Neural cell (in vitro differentiated cells): ENCODE measurements at regions not wholly inside any gene's neighbourhood (a gene's known extent, or its start where the extent isn't known, plus 50 kb on each side); places are given as distances from the start of the nearest gene placed in this dataset.
"Not testable (repeated sequence)": the region's sequence is repeated elsewhere in the genome, so short reads cannot be mapped to it uniquely, and the experiment has no call there.

Experiments used
- H2AFZ ChIP-seq: fragments of 200-600, 300-800 bp; sonication (generic), shearing (Covaris generic); 2 replicates; pipeline ENCODE4 v1.6.0; 2014; ENCODE audit warnings: low read depth, mild to moderate bottlenecking, antibody characterized with exemption, low read length, moderate library complexity
- H3F3A ChIP-seq: fragments of 200-600 bp; shearing (Covaris generic); 2 replicates; pipeline ENCODE4 v1.6.1; 2016; ENCODE audit warnings: mild to moderate bottlenecking, moderate library complexity, mixed read lengths, antibody characterized with exemption, low read length; ENCODE audit not compliant: insufficient read depth, poor library complexity, severe bottlenecking
- H3K27ac ChIP-seq: fragments of 200-600, 300-800 bp; sonication (generic), shearing (Covaris generic); 2 replicates; pipeline ENCODE4 v1.5.1; 2014; ENCODE audit warnings: mild to moderate bottlenecking, low read length, moderate library complexity
- H3K27me3 ChIP-seq: fragments of 300-800, 200-600 bp; sonication (generic), shearing (Covaris generic); 2 replicates; pipeline ENCODE4 v1.6.0; 2014; ENCODE audit warnings: mild to moderate bottlenecking, low read depth, low read length, moderate library complexity; ENCODE audit not compliant: insufficient read depth
- H3K36me3 ChIP-seq: fragments of 300-800, 200-600 bp; sonication (generic), shearing (Covaris generic); 2 replicates; pipeline ENCODE4 v1.5.1; 2014; ENCODE audit warnings: mild to moderate bottlenecking, antibody characterized with exemption, low read length, moderate library complexity; ENCODE audit not compliant: insufficient read depth
- H3K4me2 ChIP-seq: fragments of 300-800, 200-600 bp; sonication (generic), shearing (Covaris generic); 2 replicates; pipeline ENCODE4 v1.6.0; 2014; ENCODE audit warnings: mild to moderate bottlenecking, low read length
- H3K4me3 ChIP-seq: fragments of 300-800, 200-600 bp; sonication (generic), shearing (Covaris generic); 2 replicates; pipeline ENCODE4 v1.5.1; 2014; ENCODE audit warnings: mild to moderate bottlenecking, low read length, moderate library complexity
- H3K79me2 ChIP-seq: fragments of 200-600 bp; shearing (Covaris generic); replicated peaks from 2 replicates; pipeline ENCODE4 v1.6.0; 2014; ENCODE audit warnings: mild to moderate bottlenecking, low read length, moderate library complexity; ENCODE audit not compliant: insufficient read depth
- H3K9ac ChIP-seq: fragments of 300-800, 200-600 bp; sonication (generic), shearing (Covaris generic); 2 replicates; pipeline ENCODE4 v1.6.1; 2016; ENCODE audit warnings: mild to moderate bottlenecking, low read length, mixed read lengths
- H3K9me2 ChIP-seq: fragments of 200-600 bp; shearing (Covaris generic); 2 replicates; pipeline ENCODE4 v1.6.1; 2016; ENCODE audit warnings: mild to moderate bottlenecking, low read length, mixed read lengths; ENCODE audit not compliant: insufficient read depth
- H3K9me3 ChIP-seq: fragments of 200-600, 300-800 bp; sonication (generic), shearing (Covaris generic); 2 replicates; pipeline ENCODE4 v1.6.1; 2016; ENCODE audit warnings: mild to moderate bottlenecking, mixed run types, low read length, moderate library complexity, mixed read lengths
- H4K20me1 ChIP-seq: fragments of 200-600 bp; shearing (Covaris generic); 2 replicates; pipeline ENCODE4 v1.6.1; 2016; ENCODE audit warnings: mild to moderate bottlenecking, mixed run types; ENCODE audit not compliant: insufficient read depth
- EP300 ChIP-seq: fragments of 450-650 bp; conservative IDR thresholded peaks from 2 replicates; pipeline ENCODE4 v1.6.1; 2014; ENCODE audit warnings: antibody characterized with exemption, mild to moderate bottlenecking, moderate library complexity; ENCODE audit not compliant: poor library complexity, severe bottlenecking
- EZH2 ChIP-seq: fragments of 200-600, 300-800 bp; shearing (Covaris generic), sonication (generic); IDR thresholded peaks from 2 replicates; pipeline ENCODE4 v1.6.1; 2014; ENCODE audit warnings: antibody characterized with exemption, low read length, borderline replicate concordance, mild to moderate bottlenecking; ENCODE audit not compliant: insufficient read depth, poor library complexity, severe bottlenecking
- MXI1 ChIP-seq: fragments of 450-650 bp; conservative IDR thresholded peaks from 2 replicates; pipeline ENCODE4 v1.6.1; 2014; ENCODE audit warnings: antibody characterized with exemption, mild to moderate bottlenecking; ENCODE audit not compliant: poor library complexity, severe bottlenecking
- POLR2AphosphoS5 ChIP-seq: IDR thresholded peaks from 2 replicates; pipeline ENCODE4 v1.6.1; 2012
- RAD21 ChIP-seq: fragments of 450-650 bp; conservative IDR thresholded peaks from 2 replicates; pipeline ENCODE4 v1.6.1; 2014; ENCODE audit warnings: antibody characterized with exemption, mild to moderate bottlenecking, moderate library complexity
- SMC3 ChIP-seq: fragments of 450-650 bp; conservative IDR thresholded peaks from 2 replicates; pipeline ENCODE4 v1.6.1; 2014; ENCODE audit warnings: antibody characterized with exemption, mild to moderate bottlenecking, moderate library complexity; ENCODE audit not compliant: poor library complexity
- TAF1 ChIP-seq: IDR thresholded peaks from 2 replicates; pipeline ENCODE4 v1.6.1; 2012; ENCODE audit warnings: low read depth
- TF ChIP-seq, protein P1 (sequence below): fragments of 450-650 bp; IDR thresholded peaks from 2 replicates; pipeline ENCODE4 v1.5.1; 2014; ENCODE audit warnings: antibody characterized with exemption, mild to moderate bottlenecking, moderate library complexity; ENCODE audit not compliant: poor library complexity, severe bottlenecking
- TF ChIP-seq, protein P2 (sequence below): IDR thresholded peaks from 2 replicates; pipeline ENCODE4 v1.6.1; 2012; ENCODE audit warnings: borderline replicate concordance

DNA sequence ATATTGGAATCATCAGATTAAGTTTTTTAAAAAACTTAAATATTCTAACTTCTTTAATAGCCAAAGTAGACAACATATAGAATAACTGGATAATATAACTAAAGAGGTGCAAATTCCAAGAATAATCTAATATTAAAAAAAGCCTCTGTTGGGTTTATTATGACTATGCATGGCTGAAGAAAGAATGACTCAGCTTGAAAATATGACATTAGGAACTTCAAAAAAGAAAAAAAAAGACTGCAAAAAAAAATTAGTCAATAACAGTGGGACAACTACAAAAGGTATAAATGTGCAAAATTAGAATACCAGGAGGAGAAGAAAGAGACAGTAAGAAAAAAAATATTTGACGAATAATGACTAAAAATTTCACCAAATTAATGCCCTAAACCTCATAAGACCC is 1178.0 kb downstream of the JRKL start:
- H3K4me3 ChIP-seq = no peak overlapping the region
- H3K79me2 ChIP-seq = no peaks in the 10 kb centered on the region
- H2AFZ ChIP-seq = no peak overlapping the region
- no peaks in the 10 kb centered on the region for H3F3A ChIP-seq
- no peak overlapping the region for H3K27ac ChIP-seq
- H3K36me3 ChIP-seq = no peaks in the 10 kb centered on the region
- no peak overlapping the region for H3K9ac ChIP-seq
- no peak overlapping the region for H3K4me2 ChIP-seq
- no peaks in the 10 kb centered on the region for H4K20me1 ChIP-seq
- TF ChIP-seq POLR2AphosphoS5 (no peak), SMC3 (no peak), EZH2 (no peak), EP300 (no peak), MXI1 (no peak), TAF1 (no peak), RAD21 (no peak)
- TF ChIP-seq, protein P1, sequence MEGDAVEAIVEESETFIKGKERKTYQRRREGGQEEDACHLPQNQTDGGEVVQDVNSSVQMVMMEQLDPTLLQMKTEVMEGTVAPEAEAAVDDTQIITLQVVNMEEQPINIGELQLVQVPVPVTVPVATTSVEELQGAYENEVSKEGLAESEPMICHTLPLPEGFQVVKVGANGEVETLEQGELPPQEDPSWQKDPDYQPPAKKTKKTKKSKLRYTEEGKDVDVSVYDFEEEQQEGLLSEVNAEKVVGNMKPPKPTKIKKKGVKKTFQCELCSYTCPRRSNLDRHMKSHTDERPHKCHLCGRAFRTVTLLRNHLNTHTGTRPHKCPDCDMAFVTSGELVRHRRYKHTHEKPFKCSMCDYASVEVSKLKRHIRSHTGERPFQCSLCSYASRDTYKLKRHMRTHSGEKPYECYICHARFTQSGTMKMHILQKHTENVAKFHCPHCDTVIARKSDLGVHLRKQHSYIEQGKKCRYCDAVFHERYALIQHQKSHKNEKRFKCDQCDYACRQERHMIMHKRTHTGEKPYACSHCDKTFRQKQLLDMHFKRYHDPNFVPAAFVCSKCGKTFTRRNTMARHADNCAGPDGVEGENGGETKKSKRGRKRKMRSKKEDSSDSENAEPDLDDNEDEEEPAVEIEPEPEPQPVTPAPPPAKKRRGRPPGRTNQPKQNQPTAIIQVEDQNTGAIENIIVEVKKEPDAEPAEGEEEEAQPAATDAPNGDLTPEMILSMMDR = no peak
- TF ChIP-seq, protein P2, sequence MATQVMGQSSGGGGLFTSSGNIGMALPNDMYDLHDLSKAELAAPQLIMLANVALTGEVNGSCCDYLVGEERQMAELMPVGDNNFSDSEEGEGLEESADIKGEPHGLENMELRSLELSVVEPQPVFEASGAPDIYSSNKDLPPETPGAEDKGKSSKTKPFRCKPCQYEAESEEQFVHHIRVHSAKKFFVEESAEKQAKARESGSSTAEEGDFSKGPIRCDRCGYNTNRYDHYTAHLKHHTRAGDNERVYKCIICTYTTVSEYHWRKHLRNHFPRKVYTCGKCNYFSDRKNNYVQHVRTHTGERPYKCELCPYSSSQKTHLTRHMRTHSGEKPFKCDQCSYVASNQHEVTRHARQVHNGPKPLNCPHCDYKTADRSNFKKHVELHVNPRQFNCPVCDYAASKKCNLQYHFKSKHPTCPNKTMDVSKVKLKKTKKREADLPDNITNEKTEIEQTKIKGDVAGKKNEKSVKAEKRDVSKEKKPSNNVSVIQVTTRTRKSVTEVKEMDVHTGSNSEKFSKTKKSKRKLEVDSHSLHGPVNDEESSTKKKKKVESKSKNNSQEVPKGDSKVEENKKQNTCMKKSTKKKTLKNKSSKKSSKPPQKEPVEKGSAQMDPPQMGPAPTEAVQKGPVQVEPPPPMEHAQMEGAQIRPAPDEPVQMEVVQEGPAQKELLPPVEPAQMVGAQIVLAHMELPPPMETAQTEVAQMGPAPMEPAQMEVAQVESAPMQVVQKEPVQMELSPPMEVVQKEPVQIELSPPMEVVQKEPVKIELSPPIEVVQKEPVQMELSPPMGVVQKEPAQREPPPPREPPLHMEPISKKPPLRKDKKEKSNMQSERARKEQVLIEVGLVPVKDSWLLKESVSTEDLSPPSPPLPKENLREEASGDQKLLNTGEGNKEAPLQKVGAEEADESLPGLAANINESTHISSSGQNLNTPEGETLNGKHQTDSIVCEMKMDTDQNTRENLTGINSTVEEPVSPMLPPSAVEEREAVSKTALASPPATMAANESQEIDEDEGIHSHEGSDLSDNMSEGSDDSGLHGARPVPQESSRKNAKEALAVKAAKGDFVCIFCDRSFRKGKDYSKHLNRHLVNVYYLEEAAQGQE = no peak
- no peaks in the 10 kb centered on the region for H3K27me3 ChIP-seq
- H3K9me2 ChIP-seq = no peaks in the 10 kb centered on the region
- H3K9me3 ChIP-seq = no peaks in the 10 kb centered on the region

DNA sequence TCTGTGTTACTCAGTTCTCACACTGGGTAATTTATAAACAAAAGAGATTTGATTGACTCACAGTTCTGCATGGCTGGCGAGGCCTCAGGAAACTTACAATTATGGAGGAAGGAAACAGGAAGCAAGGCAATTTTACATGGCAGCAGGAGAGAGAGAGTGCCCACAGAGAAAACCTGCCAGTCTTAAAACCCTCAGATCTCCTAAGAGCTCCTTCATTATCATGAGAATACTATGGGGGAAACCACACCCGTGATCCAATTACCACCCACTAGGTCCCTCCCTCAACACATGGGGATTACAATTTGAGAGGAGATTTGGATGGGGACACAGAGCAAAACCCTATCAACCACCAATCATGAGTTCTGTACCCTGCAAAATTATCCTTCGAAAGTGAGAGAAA is 1180.8 kb downstream of the JRKL start:
- H3K9me2 ChIP-seq = no peaks in the 10 kb centered on the region
- no peak overlapping the region for H3K27ac ChIP-seq
- H3K36me3 ChIP-seq = no peaks in the 10 kb centered on the region
- no peak for TF ChIP-seq RAD21
- TF ChIP-seq, protein P1 = no peak
- no peak for TF ChIP-seq TAF1
- no peak for TF ChIP-seq EP300
- no peak for TF ChIP-seq MXI1
- TF ChIP-seq, protein P2 = no peak
- TF ChIP-seq EZH2 = no peak
- TF ChIP-seq SMC3 = no peak
- no peak for TF ChIP-seq POLR2AphosphoS5
- H4K20me1 ChIP-seq = no peaks in the 10 kb centered on the region
- H3K4me3 ChIP-seq = no peak overlapping the region
- H3F3A ChIP-seq = no peaks in the 10 kb centered on the region
- no peaks in the 10 kb centered on the region for H3K27me3 ChIP-seq
- H3K9me3 ChIP-seq = no peaks in the 10 kb centered on the region
- H3K79me2 ChIP-seq = no peaks in the 10 kb centered on the region
- H2AFZ ChIP-seq = no peak overlapping the region
- H3K4me2 ChIP-seq = no peak overlapping the region
- H3K9ac ChIP-seq = no peak overlapping the region

DNA sequence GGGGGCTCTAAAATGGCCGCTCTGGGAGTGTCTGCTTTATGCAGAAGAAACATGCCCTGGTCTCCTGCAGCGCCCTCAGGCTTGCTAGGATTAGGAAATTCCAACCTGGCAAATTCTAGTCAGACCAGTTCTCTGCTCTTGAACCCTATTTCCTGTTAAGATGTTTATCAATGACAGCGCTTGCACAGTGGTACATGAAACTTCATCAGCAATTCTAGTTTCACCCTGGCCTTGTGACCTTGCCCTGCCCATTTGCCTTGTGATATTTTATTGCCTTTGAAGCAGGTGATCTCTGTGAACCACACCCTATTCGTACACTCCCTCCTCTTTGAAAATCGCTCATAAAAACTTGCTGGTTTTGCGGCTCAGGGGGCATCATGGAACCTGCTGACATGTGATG is 1184.0 kb downstream of the JRKL start:
- H3K36me3 ChIP-seq, H3K4me2 ChIP-seq, H3K9me2 ChIP-seq, H2AFZ ChIP-seq, H3K79me2 ChIP-seq, H3F3A ChIP-seq, H3K9ac ChIP-seq, H3K27me3 ChIP-seq, H3K4me3 ChIP-seq, H4K20me1 ChIP-seq, H3K9me3 ChIP-seq, H3K27ac ChIP-seq: not testable (repeated sequence)
